ENCODE measurements at regions not wholly inside any gene's neighbourhood (a gene's known extent, or its start where the extent isn't known, plus 50 kb on each side); places are given as distances from the start of the nearest gene placed in this dataset.
"Not testable (repeated sequence)": the region's sequence is repeated elsewhere in the genome, so short reads cannot be mapped to it uniquely, and the experiment has no call there.

DNA sequence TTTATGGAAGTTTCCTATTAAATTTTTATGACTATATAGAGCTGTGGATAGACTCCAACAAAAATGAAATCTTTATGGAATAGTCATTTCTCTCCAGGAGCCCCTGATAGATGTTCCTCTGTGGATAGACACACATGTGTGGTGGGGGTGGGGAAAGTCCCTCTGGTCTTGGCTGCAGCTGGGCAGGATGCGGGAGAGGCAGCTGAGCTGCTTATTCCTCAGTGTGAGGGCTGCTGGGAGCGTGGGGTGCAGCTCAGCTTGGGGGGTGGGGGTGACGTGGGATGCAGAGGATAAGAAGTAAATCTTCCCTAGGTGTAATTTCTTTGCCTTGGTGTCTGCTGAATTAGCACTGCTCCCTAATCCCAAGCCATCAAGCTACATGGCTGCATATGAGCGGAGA, 192.8 kb upstream of the PLGLB2 start:
- not testable (repeated sequence) for H3K27me3 ChIP-seq (ENCODE audit: control insufficient read depth in 4 of 4, insufficient read depth in 4 of 4, low read length in 3 of 4); DNase-seq (ENCODE audit: low spot score); H3K36me3 ChIP-seq (ENCODE audit: control insufficient read depth in 4 of 4, insufficient read depth in 3 of 4, low read depth in 1 of 4, low read length in 3 of 4); H3K9ac ChIP-seq (ENCODE audit: low read depth in 1 of 2, low read length in 2 of 2); H3K9me3 ChIP-seq (ENCODE audit: control insufficient read depth in 4 of 4, low read length in 3 of 4); H3K4me3 ChIP-seq (ENCODE audit: low read depth in 1 of 3, low read length in 3 of 3); H3K4me1 ChIP-seq (ENCODE audit: control insufficient read depth in 4 of 4, insufficient read depth in 4 of 4, low read length in 3 of 4); H3K27ac ChIP-seq (ENCODE audit: low read depth in 1 of 2, low read length in 2 of 2)
- WGBS = no CpG with 5 or more reads among the region's 4 CpGs

- H3K4me3 ChIP-seq (ENCODE audit: low read depth in 1 of 3, low read length in 3 of 3); H3K9ac ChIP-seq (ENCODE audit: low read depth in 1 of 2, low read length in 2 of 2); DNase-seq (ENCODE audit: low spot score); H3K9me3 ChIP-seq (ENCODE audit: control insufficient read depth in 4 of 4, low read length in 3 of 4); H3K27me3 ChIP-seq (ENCODE audit: control insufficient read depth in 4 of 4, insufficient read depth in 4 of 4, low read length in 3 of 4); H3K4me1 ChIP-seq (ENCODE audit: control insufficient read depth in 4 of 4, insufficient read depth in 4 of 4, low read length in 3 of 4); H3K36me3 ChIP-seq (ENCODE audit: control insufficient read depth in 4 of 4, insufficient read depth in 3 of 4, low read depth in 1 of 4, low read length in 3 of 4); H3K27ac ChIP-seq (ENCODE audit: low read depth in 1 of 2, low read length in 2 of 2): not testable (repeated sequence)
- WGBS = 95% methylated on average over 3 of the region's 5 CpGs
These were observed 188.9 kb upstream of the PLGLB2 start for GRCh38 chr2:87559001-87559400.

DNA sequence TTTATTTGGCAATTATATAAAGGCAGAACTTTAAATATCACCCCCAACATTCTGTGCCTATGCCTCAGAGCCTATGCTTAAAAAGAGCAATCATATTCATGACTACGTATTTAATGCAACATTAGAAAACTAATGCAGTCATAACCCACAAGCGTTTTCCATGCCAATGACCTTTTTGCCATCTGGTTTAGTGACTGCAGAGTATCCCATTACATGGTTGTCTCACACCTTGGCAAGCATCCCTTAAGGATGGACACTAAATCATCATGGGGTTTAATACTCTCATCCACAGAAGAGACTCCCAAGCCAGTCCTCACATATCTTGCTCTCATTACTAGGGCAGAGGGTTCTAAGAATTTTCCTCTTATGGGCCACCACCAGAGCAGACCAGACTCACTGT, 188.2 kb upstream of the PLGLB2 start:
- not testable (repeated sequence) for H3K36me3 ChIP-seq (ENCODE audit: control insufficient read depth in 4 of 4, insufficient read depth in 3 of 4, low read depth in 1 of 4, low read length in 3 of 4); H3K27ac ChIP-seq (ENCODE audit: low read depth in 1 of 2, low read length in 2 of 2); H3K4me1 ChIP-seq (ENCODE audit: control insufficient read depth in 4 of 4, insufficient read depth in 4 of 4, low read length in 3 of 4); H3K9me3 ChIP-seq (ENCODE audit: control insufficient read depth in 4 of 4, low read length in 3 of 4); H3K4me3 ChIP-seq (ENCODE audit: low read depth in 1 of 3, low read length in 3 of 3); DNase-seq (ENCODE audit: low spot score); H3K27me3 ChIP-seq (ENCODE audit: control insufficient read depth in 4 of 4, insufficient read depth in 4 of 4, low read length in 3 of 4); H3K9ac ChIP-seq (ENCODE audit: low read depth in 1 of 2, low read length in 2 of 2)
- WGBS = 93% methylated on average over 1 of the region's 2 CpGs

DNA sequence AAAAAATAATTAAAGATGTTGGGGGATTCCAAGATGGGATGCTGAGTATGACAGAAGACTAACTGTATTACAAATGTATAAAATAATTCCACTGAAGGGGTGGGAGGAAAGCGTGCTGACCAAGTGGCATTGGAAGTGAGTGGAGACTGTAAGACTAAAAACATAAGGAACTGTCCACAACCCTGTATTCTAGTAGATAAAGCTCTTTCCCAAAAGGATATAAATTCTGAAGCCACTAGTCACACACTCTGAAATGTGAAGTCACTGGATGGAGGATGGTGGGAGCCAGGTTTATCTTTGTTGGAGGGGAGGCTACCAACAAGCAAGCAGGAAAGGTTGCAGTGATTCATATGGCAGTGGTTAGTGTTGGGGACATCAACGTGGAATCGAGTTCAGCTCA, 182.8 kb upstream of the PLGLB2 start:
- not testable (repeated sequence) for H3K4me3 ChIP-seq (ENCODE audit: low read depth in 1 of 3, low read length in 3 of 3); H3K27me3 ChIP-seq (ENCODE audit: control insufficient read depth in 4 of 4, insufficient read depth in 4 of 4, low read length in 3 of 4); DNase-seq (ENCODE audit: low spot score); H3K4me1 ChIP-seq (ENCODE audit: control insufficient read depth in 4 of 4, insufficient read depth in 4 of 4, low read length in 3 of 4); H3K9ac ChIP-seq (ENCODE audit: low read depth in 1 of 2, low read length in 2 of 2); H3K27ac ChIP-seq (ENCODE audit: low read depth in 1 of 2, low read length in 2 of 2); H3K9me3 ChIP-seq (ENCODE audit: control insufficient read depth in 4 of 4, low read length in 3 of 4); H3K36me3 ChIP-seq (ENCODE audit: control insufficient read depth in 4 of 4, insufficient read depth in 3 of 4, low read depth in 1 of 4, low read length in 3 of 4)
- WGBS = 94% methylated on average over 1 of the region's 3 CpGs

DNA sequence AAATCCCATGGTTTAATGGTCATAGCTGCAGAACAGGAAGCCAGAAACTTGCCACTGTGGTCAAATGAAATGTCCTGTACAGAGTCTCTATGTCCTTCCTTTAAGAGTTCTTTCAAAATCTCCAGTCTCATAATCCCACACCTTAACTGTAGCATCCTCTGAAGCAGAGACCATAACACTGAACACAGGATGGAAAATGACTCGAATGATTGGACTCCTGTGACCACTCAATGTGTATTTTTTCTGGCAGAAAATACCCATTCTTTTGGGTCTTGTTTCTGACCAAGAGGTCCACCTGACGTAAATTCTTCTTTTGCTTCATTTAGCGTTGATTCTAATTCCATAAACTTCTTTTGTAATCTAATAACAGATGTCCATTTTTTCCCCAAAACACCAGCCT, 181.4 kb upstream of the PLGLB2 start:
- WGBS = 86% methylated on average over 3 of the region's 3 CpGs
- H3K4me3 ChIP-seq (ENCODE audit: low read depth in 1 of 3, low read length in 3 of 3); H3K9me3 ChIP-seq (ENCODE audit: control insufficient read depth in 4 of 4, low read length in 3 of 4); H3K36me3 ChIP-seq (ENCODE audit: control insufficient read depth in 4 of 4, insufficient read depth in 3 of 4, low read depth in 1 of 4, low read length in 3 of 4); H3K27me3 ChIP-seq (ENCODE audit: control insufficient read depth in 4 of 4, insufficient read depth in 4 of 4, low read length in 3 of 4); H3K9ac ChIP-seq (ENCODE audit: low read depth in 1 of 2, low read length in 2 of 2); H3K27ac ChIP-seq (ENCODE audit: low read depth in 1 of 2, low read length in 2 of 2); H3K4me1 ChIP-seq (ENCODE audit: control insufficient read depth in 4 of 4, insufficient read depth in 4 of 4, low read length in 3 of 4); DNase-seq (ENCODE audit: low spot score): not testable (repeated sequence)

- not testable (repeated sequence) for H3K4me3 ChIP-seq (ENCODE audit: low read depth in 1 of 3, low read length in 3 of 3); DNase-seq (ENCODE audit: low spot score); H3K9me3 ChIP-seq (ENCODE audit: control insufficient read depth in 4 of 4, low read length in 3 of 4); H3K4me1 ChIP-seq (ENCODE audit: control insufficient read depth in 4 of 4, insufficient read depth in 4 of 4, low read length in 3 of 4); H3K36me3 ChIP-seq (ENCODE audit: control insufficient read depth in 4 of 4, insufficient read depth in 3 of 4, low read depth in 1 of 4, low read length in 3 of 4); H3K9ac ChIP-seq (ENCODE audit: low read depth in 1 of 2, low read length in 2 of 2); H3K27me3 ChIP-seq (ENCODE audit: control insufficient read depth in 4 of 4, insufficient read depth in 4 of 4, low read length in 3 of 4); H3K27ac ChIP-seq (ENCODE audit: low read depth in 1 of 2, low read length in 2 of 2)
- WGBS = 84% methylated on average over 10 of the region's 11 CpGs
These were observed 180.8 kb upstream of the PLGLB2 start for GRCh38 chr2:87567093-87567492.

DNA sequence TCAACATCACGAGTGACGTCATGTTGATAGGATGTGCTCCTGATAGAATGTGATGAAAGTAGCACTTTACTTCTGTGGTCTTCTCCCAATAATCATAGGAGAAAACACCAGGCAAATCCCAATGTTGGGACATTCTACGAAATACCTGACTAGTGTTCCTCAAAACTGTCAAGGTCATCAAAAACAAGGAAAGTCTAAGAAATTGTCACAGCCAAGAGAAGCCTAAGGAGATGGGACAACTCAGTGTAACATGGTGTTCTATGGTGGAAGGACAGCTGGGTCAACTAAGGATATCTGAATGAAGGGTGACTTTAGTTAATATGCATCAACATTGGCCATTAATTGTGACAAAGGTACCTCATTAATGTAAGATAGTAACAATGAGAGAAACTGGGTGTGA, 180.0 kb upstream of the PLGLB2 start:
- not testable (repeated sequence) for H3K9ac ChIP-seq (ENCODE audit: low read depth in 1 of 2, low read length in 2 of 2); DNase-seq (ENCODE audit: low spot score); H3K9me3 ChIP-seq (ENCODE audit: control insufficient read depth in 4 of 4, low read length in 3 of 4); H3K4me1 ChIP-seq (ENCODE audit: control insufficient read depth in 4 of 4, insufficient read depth in 4 of 4, low read length in 3 of 4); H3K27ac ChIP-seq (ENCODE audit: low read depth in 1 of 2, low read length in 2 of 2); H3K4me3 ChIP-seq (ENCODE audit: low read depth in 1 of 3, low read length in 3 of 3); H3K36me3 ChIP-seq (ENCODE audit: control insufficient read depth in 4 of 4, insufficient read depth in 3 of 4, low read depth in 1 of 4, low read length in 3 of 4); H3K27me3 ChIP-seq (ENCODE audit: control insufficient read depth in 4 of 4, insufficient read depth in 4 of 4, low read length in 3 of 4)
- WGBS = 92% methylated on average over 2 of the region's 3 CpGs

DNA sequence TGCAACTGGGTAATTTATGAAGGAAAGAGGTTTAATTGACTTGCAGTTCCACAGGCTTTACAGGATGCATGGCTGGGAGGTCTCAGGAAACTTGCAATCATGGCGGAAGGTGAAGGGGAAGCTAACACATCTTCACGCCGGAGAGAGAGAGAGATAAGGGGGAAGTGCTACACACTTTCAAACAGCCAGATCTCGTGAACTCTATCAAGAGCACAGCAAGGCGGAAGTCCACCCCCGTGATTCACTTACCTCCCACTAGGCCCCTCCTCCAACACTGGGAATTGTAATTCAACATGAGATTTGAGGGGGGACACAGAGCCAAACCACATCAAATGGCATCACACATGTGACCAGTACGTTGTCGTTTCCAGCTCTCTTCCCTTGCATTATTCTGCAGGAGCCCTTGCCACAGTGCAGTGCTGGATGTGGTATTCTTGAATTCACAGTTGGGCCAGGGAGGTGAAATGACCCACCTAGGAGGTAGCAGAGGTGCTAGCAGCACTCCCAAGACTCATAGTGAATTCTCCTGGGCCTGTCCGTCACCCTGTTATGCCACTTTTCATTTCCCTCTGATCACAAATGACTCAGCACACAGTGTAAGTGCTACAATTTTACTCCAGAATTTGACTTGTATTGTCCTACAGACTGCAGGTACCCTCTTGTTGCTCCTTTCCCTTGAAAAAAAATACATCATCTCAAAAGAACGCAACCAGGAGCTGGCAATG, 179.2 kb upstream of the PLGLB2 start:
- H3K4me3 ChIP-seq (ENCODE audit: low read depth in 1 of 3, low read length in 3 of 3); H3K9me3 ChIP-seq (ENCODE audit: control insufficient read depth in 4 of 4, low read length in 3 of 4); H3K9ac ChIP-seq (ENCODE audit: low read depth in 1 of 2, low read length in 2 of 2); H3K4me1 ChIP-seq (ENCODE audit: control insufficient read depth in 4 of 4, insufficient read depth in 4 of 4, low read length in 3 of 4); H3K27me3 ChIP-seq (ENCODE audit: control insufficient read depth in 4 of 4, insufficient read depth in 4 of 4, low read length in 3 of 4); H3K36me3 ChIP-seq (ENCODE audit: control insufficient read depth in 4 of 4, insufficient read depth in 3 of 4, low read depth in 1 of 4, low read length in 3 of 4); H3K27ac ChIP-seq (ENCODE audit: low read depth in 1 of 2, low read length in 2 of 2); DNase-seq (ENCODE audit: low spot score): not testable (repeated sequence)
- WGBS = 89% methylated on average over 8 of the region's 10 CpGs
